Neural cell (in vitro differentiated cells): ENCODE measurements at regions not wholly inside any gene's neighbourhood (a gene's known extent, or its start where the extent isn't known, plus 50 kb on each side); places are given as distances from the start of the nearest gene placed in this dataset.

Source experiments
- CTCF ChIP-seq: fragments of 450-650 bp; IDR thresholded peaks from 2 replicates; pipeline ENCODE4 v1.5.1; 2014; ENCODE audit warnings: antibody characterized with exemption, mild to moderate bottlenecking, moderate library complexity; ENCODE audit not compliant: poor library complexity, severe bottlenecking
- EP300 ChIP-seq: fragments of 450-650 bp; conservative IDR thresholded peaks from 2 replicates; pipeline ENCODE4 v1.6.1; 2014; ENCODE audit warnings: antibody characterized with exemption, mild to moderate bottlenecking, moderate library complexity; ENCODE audit not compliant: poor library complexity, severe bottlenecking
- EZH2 ChIP-seq: fragments of 200-600, 300-800 bp; shearing (Covaris generic), sonication (generic); IDR thresholded peaks from 2 replicates; pipeline ENCODE4 v1.6.1; 2014; ENCODE audit warnings: antibody characterized with exemption, low read length, borderline replicate concordance, mild to moderate bottlenecking; ENCODE audit not compliant: insufficient read depth, poor library complexity, severe bottlenecking
- MXI1 ChIP-seq: fragments of 450-650 bp; conservative IDR thresholded peaks from 2 replicates; pipeline ENCODE4 v1.6.1; 2014; ENCODE audit warnings: antibody characterized with exemption, mild to moderate bottlenecking; ENCODE audit not compliant: poor library complexity, severe bottlenecking
- POLR2AphosphoS5 ChIP-seq: IDR thresholded peaks from 2 replicates; pipeline ENCODE4 v1.6.1; 2012
- RAD21 ChIP-seq: fragments of 450-650 bp; conservative IDR thresholded peaks from 2 replicates; pipeline ENCODE4 v1.6.1; 2014; ENCODE audit warnings: antibody characterized with exemption, mild to moderate bottlenecking, moderate library complexity
- SMC3 ChIP-seq: fragments of 450-650 bp; conservative IDR thresholded peaks from 2 replicates; pipeline ENCODE4 v1.6.1; 2014; ENCODE audit warnings: antibody characterized with exemption, mild to moderate bottlenecking, moderate library complexity; ENCODE audit not compliant: poor library complexity
- TAF1 ChIP-seq: IDR thresholded peaks from 2 replicates; pipeline ENCODE4 v1.6.1; 2012; ENCODE audit warnings: low read depth
- TF ChIP-seq, protein P1 (sequence below): IDR thresholded peaks from 2 replicates; pipeline ENCODE4 v1.6.1; 2012; ENCODE audit warnings: borderline replicate concordance

- no peak for TF ChIP-seq CTCF
- TF ChIP-seq, protein P1, sequence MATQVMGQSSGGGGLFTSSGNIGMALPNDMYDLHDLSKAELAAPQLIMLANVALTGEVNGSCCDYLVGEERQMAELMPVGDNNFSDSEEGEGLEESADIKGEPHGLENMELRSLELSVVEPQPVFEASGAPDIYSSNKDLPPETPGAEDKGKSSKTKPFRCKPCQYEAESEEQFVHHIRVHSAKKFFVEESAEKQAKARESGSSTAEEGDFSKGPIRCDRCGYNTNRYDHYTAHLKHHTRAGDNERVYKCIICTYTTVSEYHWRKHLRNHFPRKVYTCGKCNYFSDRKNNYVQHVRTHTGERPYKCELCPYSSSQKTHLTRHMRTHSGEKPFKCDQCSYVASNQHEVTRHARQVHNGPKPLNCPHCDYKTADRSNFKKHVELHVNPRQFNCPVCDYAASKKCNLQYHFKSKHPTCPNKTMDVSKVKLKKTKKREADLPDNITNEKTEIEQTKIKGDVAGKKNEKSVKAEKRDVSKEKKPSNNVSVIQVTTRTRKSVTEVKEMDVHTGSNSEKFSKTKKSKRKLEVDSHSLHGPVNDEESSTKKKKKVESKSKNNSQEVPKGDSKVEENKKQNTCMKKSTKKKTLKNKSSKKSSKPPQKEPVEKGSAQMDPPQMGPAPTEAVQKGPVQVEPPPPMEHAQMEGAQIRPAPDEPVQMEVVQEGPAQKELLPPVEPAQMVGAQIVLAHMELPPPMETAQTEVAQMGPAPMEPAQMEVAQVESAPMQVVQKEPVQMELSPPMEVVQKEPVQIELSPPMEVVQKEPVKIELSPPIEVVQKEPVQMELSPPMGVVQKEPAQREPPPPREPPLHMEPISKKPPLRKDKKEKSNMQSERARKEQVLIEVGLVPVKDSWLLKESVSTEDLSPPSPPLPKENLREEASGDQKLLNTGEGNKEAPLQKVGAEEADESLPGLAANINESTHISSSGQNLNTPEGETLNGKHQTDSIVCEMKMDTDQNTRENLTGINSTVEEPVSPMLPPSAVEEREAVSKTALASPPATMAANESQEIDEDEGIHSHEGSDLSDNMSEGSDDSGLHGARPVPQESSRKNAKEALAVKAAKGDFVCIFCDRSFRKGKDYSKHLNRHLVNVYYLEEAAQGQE = no peak
- TF ChIP-seq EZH2 = no peak
- TF ChIP-seq POLR2AphosphoS5 = peak; percentile 62
- no peak for TF ChIP-seq MXI1
- peak; percentile 84 for TF ChIP-seq EP300
- TF ChIP-seq SMC3 = no peak
- no peak for TF ChIP-seq TAF1
- TF ChIP-seq RAD21 = peak; percentile 16
These were observed 965.5 kb downstream of the GRID1 start for GRCh38 chr10:85400981-85401695.
